ENCODE measurements at regions not wholly inside any gene's neighbourhood (a gene's known extent, or its start where the extent isn't known, plus 50 kb on each side); places are given as distances from the start of the nearest gene placed in this dataset.

- Histone ChIP-seq H3K4me1 (ENCODE audit: insufficient read depth, low read length) (no peaks in the 10 kb centered on the region; the same call in 1 of the 2 replicates), H2BK20ac (ENCODE audit: low read depth, low read length, poor library complexity, severe bottlenecking) (no peak overlapping the region), H4K8ac (replicated peaks; ENCODE audit: insufficient read length, low read depth, low read length) (no peak overlapping the region), H3K4me2 (ENCODE audit: insufficient read depth, insufficient read length, low read length) (no peak overlapping the region), H4K20me1 (ENCODE audit: control insufficient read depth, insufficient read depth, insufficient read length) (no peaks in the 10 kb centered on the region), H2BK120ac (ENCODE audit: low read depth, low read length, poor library complexity, severe bottlenecking) (no peak overlapping the region), H3K23me2 (ENCODE audit: insufficient read length, low read depth, low read length, poor library complexity, severe bottlenecking) (no peaks in the 10 kb centered on the region), H3K9me3 (ENCODE audit: control insufficient read depth, low read depth, low read length) (no peaks in the 10 kb centered on the region), H4K91ac (ENCODE audit: insufficient read length, low read depth, low read length) (no peak overlapping the region), H3K56ac (ENCODE audit: insufficient read length, low read depth, low read length) (no peak overlapping the region), H3K27ac (ENCODE audit: insufficient read length, low read depth, low read length) (no peak overlapping the region), H4K5ac (ENCODE audit: insufficient read length, low read depth, low read length) (no peak overlapping the region), H3K23ac (ENCODE audit: insufficient read length, low read depth, low read length) (no peak overlapping the region), H3K79me1 (ENCODE audit: insufficient read depth, low read depth, low read length, poor library complexity, severe bottlenecking) (no peaks in the 10 kb centered on the region), H3K18ac (ENCODE audit: insufficient read length, low read depth, low read length) (no peak overlapping the region), H3T11ph (ENCODE audit: low read length) (no peak overlapping the region), H2AK5ac (ENCODE audit: insufficient read length, low read length) (no peak overlapping the region), H3K4ac (ENCODE audit: low read depth, low read length) (no peak overlapping the region), H2AFZ (ENCODE audit: low read length) (no peak overlapping the region), H3K14ac (ENCODE audit: insufficient read depth, low read length) (no peak overlapping the region), H2BK15ac (ENCODE audit: low read depth, low read length) (no peak overlapping the region), H3K9ac (ENCODE audit: extremely low read depth, insufficient read length, low read length) (no peak overlapping the region), H3K79me2 (ENCODE audit: insufficient read depth, low read length) (no peaks in the 10 kb centered on the region), H2BK5ac (ENCODE audit: insufficient read length, low read length) (no peak overlapping the region), H3K27me3 (ENCODE audit: insufficient read depth, low read length) (no peaks in the 10 kb centered on the region), H2BK12ac (ENCODE audit: insufficient read length, low read depth, low read length) (no peak overlapping the region)
- Mint-ChIP-seq H3K27me3 (ENCODE audit: low read depth) (no peaks in the 10 kb centered on the region), H3K27ac (0 out of 7 replicates have a peak overlapping the region, but pooled peaks of 1 of the 3 experiments have one; percentile 62), H3K4me1 (peaks cover 15 to 25% of the 10 kb centered on the region in 2 experiments), H3K4me3 (no peak overlapping the region), H3K9me3 (no peaks in the 10 kb centered on the region), H3K36me3 (ENCODE audit: insufficient read depth in 1 of 3, low read depth in 3 of 3) (no peaks in the 10 kb centered on the region)
- TF ChIP-seq CTCF (conservative IDR thresholded peaks at IDR 0.05) = no peak
- peak; percentile 70 for DNase-seq
- no CpG with 5 or more reads among the region's 2 CpGs for WGBS (ENCODE audit: extremely low coverage, insufficient read length, low lambda C conversion rate)
These were observed 121.3 kb downstream of the TBX3 start for GRCh38 chr12:114562654-114563053.

Data from H9 (cell line).